ENCODE measurements at regions not wholly inside any gene's neighbourhood (a gene's known extent, or its start where the extent isn't known, plus 50 kb on each side); places are given as distances from the start of the nearest gene placed in this dataset.

GRCh38 chr12:46895726-46896125 lies 69.9 kb upstream of the SLC38A4 start:
- Histone ChIP-seq H3K9me3 (ENCODE audit: insufficient read depth, low read depth, low read length) (no peaks in the 10 kb centered on the region), H3K9ac (ENCODE audit: low read length) (no peak overlapping the region)
- no CpG with 5 or more reads among the region's 3 CpGs for WGBS (ENCODE audit: extremely low coverage, insufficient coverage, insufficient read length)

DNA sequence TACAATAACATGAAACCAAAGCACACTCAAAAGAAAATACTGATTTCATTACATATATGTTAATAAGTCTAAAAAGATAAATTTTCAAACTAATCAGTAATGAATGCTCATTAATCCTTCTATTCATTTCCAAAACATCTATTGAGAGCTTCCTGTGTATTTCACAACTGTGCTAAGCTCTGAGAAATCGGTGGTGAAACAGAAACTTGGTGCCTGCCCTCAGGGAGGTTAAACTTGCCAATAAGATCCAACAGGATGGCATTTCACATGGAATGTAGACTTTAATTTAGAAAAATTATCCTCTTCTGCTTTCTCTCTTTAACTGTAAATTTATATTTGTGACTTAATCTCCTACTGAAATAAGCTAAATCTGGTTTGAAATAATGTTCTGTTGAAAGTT lies 70.9 kb upstream of the SLC38A4 start:
- Histone ChIP-seq H3K18ac (ENCODE audit: low read length) (no peak overlapping the region), H2AFZ (ENCODE audit: insufficient read depth, low read length, poor library complexity) (no peak overlapping the region), H3K14ac (ENCODE audit: low read length) (no peak overlapping the region), H4K91ac (ENCODE audit: low read depth, low read length) (no peak overlapping the region), H4K12ac (ENCODE audit: low read depth, low read length) (no peak overlapping the region), H3K4me2 (ENCODE audit: low read length) (no peak overlapping the region), H3K23ac (ENCODE audit: low read length) (no peak overlapping the region), H3K9me3 (ENCODE audit: insufficient read depth, low read depth, low read length) (no peaks in the 10 kb centered on the region), H3K27me3 (ENCODE audit: insufficient read depth, low read length) (no peaks in the 10 kb centered on the region), H3K36me3 (ENCODE audit: control insufficient read depth in 1 of 2, insufficient read depth in 2 of 2, low read length in 2 of 2) (no peaks in the 10 kb centered on the region), H4K8ac (ENCODE audit: low read depth, low read length) (no peak overlapping the region), H2BK120ac (ENCODE audit: insufficient read depth, low read length, poor library complexity) (no peak overlapping the region), H3K27ac (ENCODE audit: low read depth, low read length) (no peak overlapping the region), H3K4me3 (ENCODE audit: low read depth, low read length) (no peak overlapping the region), H3K79me1 (ENCODE audit: low read length) (peaks cover 8% of the 10 kb centered on the region), H2AK5ac (ENCODE audit: low read length) (no peak overlapping the region), H3K79me2 (ENCODE audit: control insufficient read depth, insufficient read depth, low read length, poor library complexity) (no peaks in the 10 kb centered on the region), H2BK5ac (ENCODE audit: low read depth, low read length, poor library complexity) (no peak overlapping the region), H3K4ac (ENCODE audit: low read depth, low read length) (no peak overlapping the region), H3K9ac (ENCODE audit: low read length) (no peak overlapping the region), H2BK12ac (ENCODE audit: low read length) (no peak overlapping the region), H3K4me1 (ENCODE audit: control insufficient read depth in 1 of 2, insufficient read depth in 2 of 2, low read length in 2 of 2) (peaks cover 3% of the 10 kb centered on the region in 2 experiments)
- DNase-seq = no peak
- WGBS (ENCODE audit: extremely low coverage, insufficient coverage, insufficient read length) = no CpG with 5 or more reads among the region's 1 CpG

More at GRCh38 chr12:46895726-46896125, 69.9 kb upstream of the SLC38A4 start:
- Histone ChIP-seq H3K36me3 (ENCODE audit: control insufficient read depth in 1 of 2, insufficient read depth in 2 of 2, low read length in 2 of 2) (no peaks in the 10 kb centered on the region), H3K14ac (ENCODE audit: low read length) (no peak overlapping the region), H3K4me3 (ENCODE audit: low read depth, low read length) (no peak overlapping the region), H3K27me3 (ENCODE audit: insufficient read depth, low read length) (no peaks in the 10 kb centered on the region), H2AK5ac (ENCODE audit: low read length) (no peak overlapping the region), H2BK12ac (ENCODE audit: low read length) (no peak overlapping the region), H2AFZ (ENCODE audit: insufficient read depth, low read length, poor library complexity) (no peak overlapping the region), H3K4me1 (ENCODE audit: control insufficient read depth in 1 of 2, insufficient read depth in 2 of 2, low read length in 2 of 2) (peaks cover 1% of the 10 kb centered on the region in 2 experiments), H3K4ac (ENCODE audit: low read depth, low read length) (no peak overlapping the region), H4K12ac (ENCODE audit: low read depth, low read length) (no peak overlapping the region), H3K18ac (ENCODE audit: low read length) (no peak overlapping the region), H3K23ac (ENCODE audit: low read length) (no peak overlapping the region), H4K91ac (ENCODE audit: low read depth, low read length) (no peak overlapping the region), H2BK120ac (ENCODE audit: insufficient read depth, low read length, poor library complexity) (no peak overlapping the region), H3K27ac (ENCODE audit: low read depth, low read length) (no peak overlapping the region), H2BK5ac (ENCODE audit: low read depth, low read length, poor library complexity) (no peak overlapping the region), H3K79me2 (ENCODE audit: control insufficient read depth, insufficient read depth, low read length, poor library complexity) (no peaks in the 10 kb centered on the region), H3K4me2 (ENCODE audit: low read length) (no peak overlapping the region), H3K79me1 (ENCODE audit: low read length) (peaks cover 6% of the 10 kb centered on the region), H4K8ac (ENCODE audit: low read depth, low read length) (no peak overlapping the region)
- no peak for DNase-seq

GRCh38 chr12:46898152-46898931 lies 72.5 kb upstream of the SLC38A4 start:
- H3K79me2 ChIP-seq (ENCODE audit: control insufficient read depth, insufficient read depth, low read length, poor library complexity) = no peaks in the 10 kb centered on the region
- no peak overlapping the region for H2AK5ac ChIP-seq (ENCODE audit: low read length)
- no peak overlapping the region for H3K18ac ChIP-seq (ENCODE audit: low read length)
- no peaks in the 10 kb centered on the region for H3K9me3 ChIP-seq (ENCODE audit: insufficient read depth, low read depth, low read length)
- H2AFZ ChIP-seq (ENCODE audit: insufficient read depth, low read length, poor library complexity) = no peak overlapping the region
- no peaks in the 10 kb centered on the region for H3K27me3 ChIP-seq (ENCODE audit: insufficient read depth, low read length)
- no peak for DNase-seq
- no CpG with 5 or more reads among the region's 2 CpGs for WGBS (ENCODE audit: extremely low coverage, insufficient coverage, insufficient read length)
- H3K4ac ChIP-seq (ENCODE audit: low read depth, low read length) = no peak overlapping the region
- H2BK120ac ChIP-seq (ENCODE audit: insufficient read depth, low read length, poor library complexity) = no peak overlapping the region
- peaks cover 3% of the 10 kb centered on the region in 2 experiments for H3K4me1 ChIP-seq (ENCODE audit: control insufficient read depth in 1 of 2, insufficient read depth in 2 of 2, low read length in 2 of 2)
- H3K4me2 ChIP-seq (ENCODE audit: low read length) = no peak overlapping the region
- H3K27ac ChIP-seq (ENCODE audit: low read depth, low read length) = no peak overlapping the region
- no peak overlapping the region for H4K12ac ChIP-seq (ENCODE audit: low read depth, low read length)
- H3K23ac ChIP-seq (ENCODE audit: low read length) = no peak overlapping the region
- H3K4me3 ChIP-seq (ENCODE audit: low read depth, low read length) = no peak overlapping the region
- H4K8ac ChIP-seq (ENCODE audit: low read depth, low read length) = no peak overlapping the region
- no peak overlapping the region for H4K91ac ChIP-seq (ENCODE audit: low read depth, low read length)
- peaks cover 14% of the 10 kb centered on the region for H3K79me1 ChIP-seq (ENCODE audit: low read length)
- H2BK5ac ChIP-seq (ENCODE audit: low read depth, low read length, poor library complexity) = no peak overlapping the region
- no peak overlapping the region for H3K9ac ChIP-seq (ENCODE audit: low read length)
- no peak overlapping the region for H3K14ac ChIP-seq (ENCODE audit: low read length)
- no peaks in the 10 kb centered on the region for H3K36me3 ChIP-seq (ENCODE audit: control insufficient read depth in 1 of 2, insufficient read depth in 2 of 2, low read length in 2 of 2)
- no peak overlapping the region for H2BK12ac ChIP-seq (ENCODE audit: low read length)

DNA sequence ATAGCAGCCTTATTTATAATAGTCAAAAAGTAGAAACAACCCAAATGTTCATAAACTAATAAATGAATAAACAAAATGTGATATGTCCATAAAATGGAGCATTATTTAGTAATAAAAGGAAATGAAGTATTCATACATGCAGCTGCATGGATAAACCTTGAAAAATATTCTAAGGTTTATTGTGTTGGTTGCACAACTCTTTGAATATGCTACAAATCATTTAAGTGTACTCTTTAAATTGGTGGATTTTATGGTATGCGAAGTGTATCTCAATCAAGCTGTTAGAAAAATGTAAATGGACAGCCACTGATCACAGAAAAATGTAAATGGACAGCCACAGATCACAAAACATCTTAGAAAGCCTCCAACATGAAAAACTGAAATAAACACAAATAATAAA lies 73.2 kb upstream of the SLC38A4 start:
- Histone ChIP-seq H3K27me3 (ENCODE audit: insufficient read depth, low read length) (no peaks in the 10 kb centered on the region), H2BK5ac (ENCODE audit: low read depth, low read length, poor library complexity) (no peak overlapping the region), H4K91ac (ENCODE audit: low read depth, low read length) (no peak overlapping the region), H3K18ac (ENCODE audit: low read length) (no peak overlapping the region), H3K4me2 (ENCODE audit: low read length) (no peak overlapping the region), H3K4ac (ENCODE audit: low read depth, low read length) (no peak overlapping the region), H3K27ac (ENCODE audit: low read depth, low read length) (no peak overlapping the region), H3K36me3 (ENCODE audit: control insufficient read depth in 1 of 2, insufficient read depth in 2 of 2, low read length in 2 of 2) (no peaks in the 10 kb centered on the region), H3K23ac (ENCODE audit: low read length) (no peak overlapping the region), H4K8ac (ENCODE audit: low read depth, low read length) (no peak overlapping the region), H3K4me3 (ENCODE audit: low read depth, low read length) (no peak overlapping the region), H3K4me1 (ENCODE audit: control insufficient read depth in 1 of 2, insufficient read depth in 2 of 2, low read length in 2 of 2) (peaks cover 3% of the 10 kb centered on the region in 2 experiments), H3K9me3 (ENCODE audit: insufficient read depth, low read depth, low read length) (no peaks in the 10 kb centered on the region), H3K79me1 (ENCODE audit: low read length) (peaks cover 16% of the 10 kb centered on the region), H2BK12ac (ENCODE audit: low read length) (no peak overlapping the region), H2AFZ (ENCODE audit: insufficient read depth, low read length, poor library complexity) (no peak overlapping the region), H3K14ac (ENCODE audit: low read length) (no peak overlapping the region), H4K12ac (ENCODE audit: low read depth, low read length) (no peak overlapping the region), H3K79me2 (ENCODE audit: control insufficient read depth, insufficient read depth, low read length, poor library complexity) (no peaks in the 10 kb centered on the region), H2AK5ac (ENCODE audit: low read length) (no peak overlapping the region), H2BK120ac (ENCODE audit: insufficient read depth, low read length, poor library complexity) (no peak overlapping the region), H3K9ac (ENCODE audit: low read length) (no peak overlapping the region)
- peak in 1 of 2 donors; percentile 11 for DNase-seq
- WGBS (ENCODE audit: extremely low coverage, insufficient coverage, insufficient read length) = no CpG with 5 or more reads among the region's 1 CpG
